Activated CD8-positive, alpha-beta memory T cell treated with anti-CD3 and anti-CD28 coated beads for 4 hours (primary cell): ENCODE measurements at regions not wholly inside any gene's neighbourhood (a gene's known extent, or its start where the extent isn't known, plus 50 kb on each side); places are given as distances from the start of the nearest gene placed in this dataset.
"Not testable (repeated sequence)": the region's sequence is repeated elsewhere in the genome, so short reads cannot be mapped to it uniquely, and the experiment has no call there.

ENCODE experiments used
- DNase-seq, 2 donors: peaks; one replicate each; pipeline ENCODE4 v3.0.0-alpha.2; 2020; ENCODE audit warnings: low read depth in 2 of 2

GRCh38 chr16:85514598-85515318 is 98.4 kb upstream of the GSE1 start:
- DNase-seq, result no peak

GRCh38 chr16:85515319-85515745 is 97.8 kb upstream of the GSE1 start:
- DNase-seq, result no peak

GRCh38 chr16:85515830-85516397 is 97.2 kb upstream of the GSE1 start:
- no peak for DNase-seq

GRCh38 chr16:85517154-85517553 is 96.0 kb upstream of the GSE1 start:
- DNase-seq, result no peak

GRCh38 chr16:85517563-85518179 is 95.5 kb upstream of the GSE1 start:
- no peak for DNase-seq

GRCh38 chr16:85518398-85519049 is 94.6 kb upstream of the GSE1 start:
- DNase-seq, result no peak

GRCh38 chr16:85519050-85519440 is 94.1 kb upstream of the GSE1 start:
- DNase-seq, result not testable (repeated sequence)

- no peak for DNase-seq
Observed at GRCh38 chr16:85519540-85520231, 93.4 kb upstream of the GSE1 start.

- DNase-seq, result no peak
Observed at GRCh38 chr16:85520853-85521521, 92.1 kb upstream of the GSE1 start.

GRCh38 chr16:85521552-85522307 is 91.4 kb upstream of the GSE1 start:
- no peak for DNase-seq

- DNase-seq, result no peak
Observed at GRCh38 chr16:85522308-85522841, 90.7 kb upstream of the GSE1 start.

- no peak for DNase-seq
Observed at GRCh38 chr16:85522842-85523601, 90.1 kb upstream of the GSE1 start.

- DNase-seq, result no peak
Observed at GRCh38 chr16:85523602-85524364, 89.3 kb upstream of the GSE1 start.

- no peak for DNase-seq
Observed at GRCh38 chr16:85524365-85524629, 88.8 kb upstream of the GSE1 start.

GRCh38 chr16:85524630-85525419 is 88.3 kb upstream of the GSE1 start:
- DNase-seq, result no peak

GRCh38 chr16:85525420-85526184 is 87.5 kb upstream of the GSE1 start:
- DNase-seq, result no peak

- no peak for DNase-seq
Observed at GRCh38 chr16:85526185-85526974, 86.7 kb upstream of the GSE1 start.
